ENCODE measurements at regions not wholly inside any gene's neighbourhood (a gene's known extent, or its start where the extent isn't known, plus 50 kb on each side); places are given as distances from the start of the nearest gene placed in this dataset.

- TF ChIP-seq CTCF (conservative IDR thresholded peaks at IDR 0.05; ENCODE audit: low read depth, low read length) (no peak), MAZ (IDR thresholded peaks at IDR 0.05; ENCODE audit: borderline replicate concordance, low read depth, low read length) (no peak), POLR2A (IDR thresholded peaks at IDR 0.05; ENCODE audit: low read depth, low read length) (no peak)
Observed at GRCh38 chr7:12004581-12004980, 172.6 kb upstream of the THSD7A start.
